ENCODE measurements at regions not wholly inside any gene's neighbourhood (a gene's known extent, or its start where the extent isn't known, plus 50 kb on each side); places are given as distances from the start of the nearest gene placed in this dataset.

DNA sequence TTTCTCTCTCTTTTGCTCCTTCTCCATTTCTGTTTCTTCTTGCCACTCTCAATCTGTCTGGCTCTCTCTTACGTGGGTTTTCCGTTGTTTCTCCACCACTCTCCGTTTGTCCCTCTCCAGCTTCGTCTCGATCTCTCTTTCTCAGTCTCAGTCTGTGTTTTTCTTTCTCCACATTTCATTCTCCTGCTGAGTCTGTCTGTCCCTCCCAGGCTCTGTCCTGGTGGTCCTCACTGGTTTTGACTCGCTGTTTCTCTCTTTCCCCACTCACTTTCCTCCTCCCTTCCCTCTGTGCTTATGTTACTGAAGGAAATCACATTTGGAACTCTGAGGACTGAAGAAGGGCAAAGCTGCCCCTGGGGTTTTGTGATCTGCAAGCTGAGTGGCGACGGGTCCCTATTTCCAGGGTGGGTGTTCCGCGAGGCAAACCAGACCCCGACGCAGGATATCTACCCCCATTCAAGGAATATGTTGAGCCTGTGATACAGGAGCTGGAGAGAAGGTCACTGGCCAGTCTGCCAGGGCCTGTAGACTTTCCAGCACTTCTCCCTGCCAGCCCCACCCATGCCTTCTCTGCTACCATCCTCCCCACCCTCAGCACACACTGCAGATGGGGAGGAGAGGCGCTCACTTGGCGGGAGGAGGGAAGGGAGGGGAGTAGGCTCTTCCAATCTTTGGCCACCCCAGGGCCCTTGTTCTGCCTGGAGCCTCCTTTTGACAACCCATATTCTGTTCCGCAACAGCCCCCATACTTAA lies 102.7 kb upstream of the MAP1LC3B2 start:
- DNase-seq (ENCODE audit: low spot score): no peak

DNA sequence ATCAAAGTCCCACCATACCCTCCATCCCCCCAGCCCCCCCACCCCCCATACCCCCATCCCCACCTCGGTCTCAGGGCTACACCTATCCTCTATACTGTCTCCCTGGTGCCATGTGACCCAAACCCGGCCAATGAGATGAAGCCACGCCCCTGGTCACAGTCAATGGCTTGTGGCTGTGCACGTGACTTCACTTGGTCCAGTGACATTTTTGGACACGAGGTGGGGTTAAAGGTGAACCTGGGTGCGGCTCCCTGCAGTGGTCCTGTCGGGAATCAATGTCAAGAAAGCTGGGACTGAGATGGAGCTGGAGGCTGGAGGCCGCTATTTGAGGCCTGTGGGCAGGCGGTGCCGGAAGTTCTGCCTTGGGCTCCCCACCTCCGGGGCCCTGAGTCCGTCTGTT lies 100.7 kb upstream of the MAP1LC3B2 start:
- DNase-seq (ENCODE audit: low spot score): no peak

DNA sequence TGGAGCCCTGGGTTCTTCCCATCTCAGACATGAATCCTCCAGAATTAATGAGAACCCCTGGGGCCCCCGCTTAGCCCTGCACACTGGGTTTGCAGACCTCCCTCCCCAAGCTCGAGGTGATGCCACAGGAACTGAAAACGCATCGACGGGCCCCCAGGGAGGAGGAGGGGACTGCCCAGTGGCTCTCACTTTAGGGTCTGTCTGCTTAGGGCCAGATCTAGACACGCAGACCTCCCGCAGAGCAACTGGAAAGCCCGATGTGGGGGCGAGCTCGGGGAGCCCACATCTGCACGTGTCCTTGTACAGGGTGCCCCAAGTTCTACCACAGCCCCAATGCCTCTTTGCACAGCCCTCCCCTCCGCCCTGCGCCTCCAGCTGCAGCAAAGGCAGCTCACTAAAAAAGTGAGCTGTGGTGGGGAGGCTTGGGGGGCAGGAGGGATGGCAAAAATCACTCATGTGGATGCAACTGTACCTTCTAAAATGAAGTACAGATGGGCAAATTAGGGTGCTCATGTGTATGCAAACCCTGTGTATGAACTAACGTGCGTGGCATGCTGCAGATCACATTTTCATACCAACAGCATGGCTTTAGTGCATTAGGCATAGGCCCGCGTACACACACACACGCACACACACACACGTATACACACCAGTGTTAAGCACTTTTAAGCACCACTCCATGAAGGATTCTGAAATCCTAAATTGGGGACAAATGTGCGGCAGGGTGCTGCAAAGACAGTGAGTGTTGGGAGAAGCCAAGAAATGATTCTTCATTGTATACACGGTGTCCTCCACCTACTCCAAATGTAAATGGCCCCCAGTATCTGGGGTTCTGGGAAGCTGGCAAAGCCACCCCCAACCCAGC lies 99.9 kb upstream of the MAP1LC3B2 start:
- no peak for DNase-seq (ENCODE audit: low spot score)

DNA sequence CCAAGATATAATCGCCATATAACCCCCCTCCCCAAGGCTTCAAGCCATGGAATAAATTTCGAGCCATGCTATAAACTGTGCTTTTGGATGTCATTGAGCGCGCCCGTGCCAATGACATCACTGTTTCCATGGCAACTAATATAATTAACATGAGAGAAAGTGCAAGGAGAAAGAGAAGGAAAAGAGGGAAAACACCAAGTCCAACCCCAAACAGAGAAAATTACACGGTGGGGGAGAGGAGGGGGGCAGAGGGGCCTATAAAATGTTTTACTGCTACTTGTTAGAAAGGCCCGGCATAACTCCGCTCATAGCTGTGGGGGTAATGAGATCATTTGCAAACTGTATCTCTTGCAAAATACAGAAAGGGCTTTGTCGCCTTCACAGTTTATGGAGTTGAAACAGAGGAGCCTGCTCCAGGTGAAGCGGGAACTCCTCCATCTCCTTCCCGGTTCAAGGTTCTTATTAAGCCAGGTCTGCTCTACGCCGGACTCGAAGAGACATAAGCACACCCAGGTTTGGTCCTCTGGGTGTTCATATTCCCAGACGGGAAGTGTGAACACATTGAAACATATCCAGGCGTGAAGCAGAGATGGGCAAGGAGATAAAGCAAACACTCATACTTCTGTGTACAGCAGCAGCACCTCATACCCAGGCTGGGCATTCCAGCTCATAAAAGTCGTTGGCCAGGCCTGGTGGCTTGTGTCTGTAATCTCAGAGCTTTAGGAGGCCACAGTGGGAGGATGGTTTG lies 99.1 kb upstream of the MAP1LC3B2 start:
- no peak for DNase-seq (ENCODE audit: low spot score)

DNA sequence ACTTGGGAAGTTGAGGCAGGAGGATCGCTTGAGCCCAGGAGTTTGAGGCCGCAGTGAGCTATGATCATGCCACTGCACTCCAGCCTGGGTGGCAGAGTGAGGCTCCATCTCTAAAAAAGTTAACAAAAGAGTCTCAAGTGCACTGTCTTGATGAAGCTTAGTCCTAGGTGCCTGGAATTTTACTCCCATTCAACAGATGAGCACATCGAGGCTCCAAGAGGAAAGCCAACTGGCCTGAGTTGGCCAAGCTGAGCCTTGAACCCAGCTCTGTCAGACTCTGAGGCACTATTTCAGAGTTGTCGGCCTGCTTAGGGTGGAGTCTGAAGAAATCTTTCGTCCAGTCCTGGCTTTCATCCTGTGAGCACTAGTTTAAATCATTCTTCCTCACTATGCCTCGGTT lies 98.1 kb upstream of the MAP1LC3B2 start:
- no peak for DNase-seq (ENCODE audit: low spot score)

DNA sequence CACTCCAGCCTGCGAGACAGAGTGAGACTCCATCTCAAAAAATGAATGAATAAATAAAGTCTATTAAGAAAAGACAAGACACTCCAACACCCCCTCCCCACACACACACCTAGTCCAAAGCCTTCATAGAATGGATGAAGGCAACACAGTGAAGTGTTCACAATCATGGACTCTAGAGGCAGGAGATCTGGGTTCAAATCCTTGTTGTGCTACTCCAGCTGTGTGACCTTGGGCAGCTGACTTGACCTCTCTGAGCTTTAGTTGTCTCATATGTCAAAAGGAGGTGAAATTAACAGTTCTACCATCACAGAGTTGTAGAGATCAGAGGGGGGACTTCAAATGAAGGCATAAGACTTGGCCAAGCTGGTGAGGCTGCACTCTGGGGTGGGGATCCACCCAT lies 95.8 kb upstream of the MAP1LC3B2 start:
- no peak for DNase-seq (ENCODE audit: low spot score)

DNA sequence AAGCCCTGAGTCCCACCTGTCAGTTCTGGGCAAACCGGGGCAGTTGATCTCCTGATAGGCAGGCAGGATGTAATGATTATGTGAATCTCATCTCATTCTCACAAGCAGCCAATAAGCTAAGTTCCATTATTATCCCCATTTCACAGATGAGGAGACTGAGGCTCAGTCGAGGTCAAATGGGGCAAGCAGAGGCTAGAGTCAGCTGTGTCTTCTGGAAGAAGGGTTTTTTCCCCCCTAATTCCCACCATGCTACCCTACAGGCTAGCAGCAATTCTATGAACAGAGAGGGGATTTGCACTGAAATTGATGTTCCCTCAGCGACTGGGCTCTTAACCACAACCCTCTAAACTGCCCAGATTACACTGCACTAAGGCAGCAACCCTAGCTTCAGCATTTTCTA lies 93.8 kb upstream of the MAP1LC3B2 start:
- no peak for DNase-seq (ENCODE audit: low spot score)

DNA sequence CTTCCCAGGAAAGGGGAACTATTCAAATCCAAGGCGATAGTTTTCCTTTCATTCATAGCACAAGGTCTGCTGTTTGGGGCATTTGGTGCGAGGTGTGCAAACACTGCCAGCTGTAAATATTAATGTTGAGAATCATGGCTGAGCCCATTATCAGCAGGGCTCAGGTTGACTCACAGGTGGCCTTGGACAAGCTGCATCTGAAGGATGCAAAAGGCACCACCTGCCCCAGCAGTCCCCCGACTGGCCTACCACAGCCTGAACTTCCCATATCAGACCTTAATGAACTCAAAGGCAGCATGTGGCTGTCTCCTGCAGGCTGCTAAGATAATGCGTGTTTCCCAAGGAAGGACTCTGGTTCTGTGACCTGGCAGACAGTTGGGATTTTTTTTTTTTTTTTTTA lies 93.3 kb upstream of the MAP1LC3B2 start:
- no peak for DNase-seq (ENCODE audit: low spot score)

DNA sequence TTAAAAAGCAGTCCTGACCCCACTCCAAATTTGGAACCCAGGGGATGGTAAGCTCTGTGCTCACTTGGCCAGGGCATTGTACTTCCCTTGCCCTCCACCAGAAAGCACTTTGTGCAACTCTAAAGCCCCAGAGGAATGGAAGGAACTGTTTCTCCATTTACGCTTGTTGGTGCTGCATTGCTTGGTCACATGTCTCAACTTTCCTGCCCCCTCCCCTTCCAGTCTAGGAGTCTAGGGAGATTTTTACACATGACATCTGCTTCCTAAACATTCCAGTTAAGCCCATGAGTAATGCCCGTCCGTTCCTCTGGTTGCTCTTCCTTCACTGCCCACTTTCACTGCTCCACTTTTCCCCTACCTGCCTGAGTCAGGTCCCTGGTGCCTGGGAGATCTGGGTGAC lies 92.6 kb upstream of the MAP1LC3B2 start:
- no peak for DNase-seq (ENCODE audit: low spot score)

DNA sequence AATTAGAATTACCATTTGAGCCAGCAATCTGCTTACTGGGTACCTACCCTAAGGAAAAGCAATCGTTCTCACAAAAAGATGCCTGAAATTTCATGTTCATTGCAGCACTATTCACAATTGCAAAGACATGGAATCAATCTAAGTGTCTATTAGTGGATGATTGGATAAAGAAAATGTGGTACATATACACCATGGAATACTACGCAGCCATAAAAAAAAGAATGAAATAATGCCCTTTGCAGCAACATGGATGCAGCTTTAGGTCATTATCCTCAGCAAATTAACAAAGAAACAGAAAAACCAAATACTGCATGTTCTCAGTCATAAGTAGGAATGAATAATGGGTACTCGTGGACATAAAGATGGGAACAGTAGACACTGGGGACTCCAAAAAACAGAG lies 89.8 kb upstream of the MAP1LC3B2 start:
- no peak for DNase-seq (ENCODE audit: low spot score)

DNA sequence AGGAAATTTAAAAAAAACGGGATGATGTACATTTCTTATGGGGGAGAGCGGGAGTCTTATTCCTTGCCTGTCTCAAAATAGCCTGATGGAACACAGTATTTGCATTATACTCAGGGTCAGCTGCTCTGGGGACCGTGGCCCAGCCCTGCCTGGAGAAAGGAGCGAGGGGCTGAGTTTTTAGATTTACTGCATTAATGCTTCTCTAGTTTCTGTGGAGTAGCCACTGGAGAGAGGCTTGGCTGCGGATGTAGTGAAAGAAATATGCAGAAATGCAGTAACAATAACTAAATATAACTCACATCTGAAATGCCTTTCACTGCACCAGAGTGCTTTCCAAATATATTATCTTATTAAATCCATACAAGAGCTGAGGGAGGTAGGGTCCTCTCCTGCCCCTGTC lies 87.6 kb upstream of the MAP1LC3B2 start:
- no peak for DNase-seq (ENCODE audit: low spot score)

DNA sequence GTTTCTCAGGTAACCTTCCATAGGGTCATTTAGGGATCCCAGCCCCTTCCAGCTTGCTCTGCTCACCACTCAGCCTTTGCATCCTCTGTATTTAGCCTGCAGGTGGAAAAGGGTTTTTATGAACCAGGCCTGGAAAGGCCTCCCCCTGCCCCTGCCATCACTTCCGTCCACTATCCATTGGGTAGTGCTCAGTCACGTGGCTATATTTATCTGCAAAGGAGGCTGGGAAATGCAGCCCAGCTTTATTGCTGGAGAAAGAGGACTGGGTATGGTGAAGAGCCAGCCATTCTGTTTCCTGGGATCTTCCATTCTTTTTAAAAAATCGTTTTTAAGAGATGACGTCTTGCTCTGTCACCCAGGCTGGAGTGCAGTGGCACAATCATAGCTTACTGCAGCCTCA lies 87.0 kb upstream of the MAP1LC3B2 start:
- DNase-seq (ENCODE audit: low spot score): no peak

DNA sequence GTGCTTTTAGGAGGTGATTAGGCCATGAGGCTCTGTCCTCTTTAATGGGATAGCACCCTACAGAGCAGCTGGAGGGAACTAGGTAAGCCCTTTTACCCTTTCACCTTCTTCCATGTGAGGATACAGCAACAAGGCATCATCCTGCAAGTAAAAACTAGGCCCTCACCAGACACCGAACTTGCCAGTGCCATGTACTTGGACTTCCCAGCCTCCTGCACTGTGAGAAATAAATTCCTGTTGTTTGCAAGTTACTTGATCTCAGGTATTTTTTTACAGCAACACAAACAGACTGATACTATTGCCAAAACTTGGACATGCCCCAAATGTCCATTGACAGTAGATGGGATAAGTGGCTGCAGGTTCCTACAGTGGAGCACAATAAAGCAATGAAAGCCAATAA lies 85.8 kb upstream of the MAP1LC3B2 start:
- DNase-seq (ENCODE audit: low spot score): no peak

DNA sequence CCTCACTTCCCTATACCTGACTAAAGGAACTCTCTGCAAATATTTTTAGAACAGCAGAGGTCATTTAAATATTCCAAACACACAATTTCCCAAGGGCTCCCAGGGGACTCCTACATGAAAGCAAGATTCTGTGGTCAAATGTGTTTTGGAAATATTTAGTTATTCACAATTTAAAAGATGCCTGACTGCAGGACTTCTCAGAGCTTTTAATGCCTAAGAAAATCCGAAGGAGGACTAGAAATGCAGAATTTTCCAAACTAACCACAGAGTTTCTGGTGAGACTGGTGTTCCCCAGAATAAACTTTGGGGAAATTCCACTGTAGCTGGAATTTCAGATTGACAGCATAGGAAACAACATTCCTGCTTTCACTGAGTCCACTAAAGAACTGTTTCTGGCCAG lies 84.8 kb upstream of the MAP1LC3B2 start:
- no peak for DNase-seq (ENCODE audit: low spot score)

DNA sequence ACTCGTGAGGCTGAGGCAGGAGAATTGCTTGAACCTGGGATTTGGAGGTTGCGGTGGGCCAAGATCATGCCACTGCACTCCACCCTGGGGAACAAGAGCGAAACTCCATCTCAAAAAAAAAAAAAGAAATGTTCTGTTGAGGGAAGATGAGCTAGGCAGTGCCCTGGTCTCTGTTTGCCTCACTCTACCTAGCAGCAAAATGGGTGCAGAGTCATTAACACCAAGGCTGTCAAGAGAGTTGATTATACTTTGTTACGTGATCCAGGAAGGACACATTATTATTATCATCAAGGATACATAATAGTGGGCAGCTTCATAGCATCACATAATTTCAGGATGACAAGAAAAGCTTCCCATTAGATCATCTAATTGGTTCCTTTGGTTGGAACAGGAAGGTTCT lies 84.3 kb upstream of the MAP1LC3B2 start:
- no peak for DNase-seq (ENCODE audit: low spot score)

DNA sequence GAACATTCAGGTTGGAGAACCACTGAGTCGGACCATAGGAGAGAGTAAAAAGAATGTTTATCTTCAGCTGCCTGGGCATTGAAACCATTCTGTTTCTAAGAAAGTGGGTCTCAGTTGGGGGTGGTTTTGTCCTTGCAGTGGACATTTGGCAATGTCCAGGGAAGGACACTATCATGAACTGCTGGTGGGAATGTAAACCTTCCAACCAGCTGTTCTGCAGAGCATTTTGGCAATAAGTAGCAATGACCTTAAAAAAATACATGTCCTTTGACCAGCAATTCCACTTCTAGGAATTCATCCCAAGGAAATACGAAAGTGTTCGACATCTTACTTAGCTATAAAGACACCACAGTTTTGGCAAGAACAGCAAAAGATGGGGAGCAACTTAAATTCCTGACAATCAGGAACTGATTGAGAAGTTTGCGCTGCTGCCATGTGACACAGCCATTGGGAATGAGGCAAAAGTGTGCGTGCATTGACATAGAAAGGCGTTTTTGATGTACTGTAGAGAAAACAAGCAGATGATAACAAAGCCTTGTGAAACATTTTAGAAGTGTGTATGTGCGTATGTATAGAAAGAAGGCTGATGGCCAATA lies 82.9 kb upstream of the MAP1LC3B2 start:
- no peak for DNase-seq (ENCODE audit: low spot score)

DNA sequence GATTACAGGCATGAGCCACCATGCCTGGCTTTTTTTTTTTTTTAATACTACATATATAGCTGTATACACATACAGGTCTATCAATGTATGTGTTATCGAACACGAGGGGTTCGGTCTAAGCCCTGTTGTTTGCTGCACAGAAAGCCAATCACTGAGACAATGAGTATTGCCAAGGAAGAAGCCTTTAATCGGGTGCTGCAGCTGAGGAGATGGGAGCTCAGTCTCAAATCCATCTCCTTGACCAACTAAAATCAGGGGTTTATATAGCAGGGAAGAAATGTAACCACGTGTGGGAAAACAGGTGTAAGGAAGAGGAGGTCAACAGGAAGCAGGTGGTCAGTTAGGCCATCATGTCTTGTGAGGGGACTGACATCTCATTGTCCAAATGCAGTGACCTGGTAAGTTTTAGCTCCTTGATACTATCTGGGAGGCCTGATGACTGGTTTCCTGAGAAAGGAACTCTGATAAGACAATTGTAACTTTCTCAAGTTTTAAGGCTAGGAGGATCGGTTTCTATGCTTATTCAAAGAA lies 80.9 kb upstream of the MAP1LC3B2 start:
- no peak for DNase-seq (ENCODE audit: low spot score)

DNA sequence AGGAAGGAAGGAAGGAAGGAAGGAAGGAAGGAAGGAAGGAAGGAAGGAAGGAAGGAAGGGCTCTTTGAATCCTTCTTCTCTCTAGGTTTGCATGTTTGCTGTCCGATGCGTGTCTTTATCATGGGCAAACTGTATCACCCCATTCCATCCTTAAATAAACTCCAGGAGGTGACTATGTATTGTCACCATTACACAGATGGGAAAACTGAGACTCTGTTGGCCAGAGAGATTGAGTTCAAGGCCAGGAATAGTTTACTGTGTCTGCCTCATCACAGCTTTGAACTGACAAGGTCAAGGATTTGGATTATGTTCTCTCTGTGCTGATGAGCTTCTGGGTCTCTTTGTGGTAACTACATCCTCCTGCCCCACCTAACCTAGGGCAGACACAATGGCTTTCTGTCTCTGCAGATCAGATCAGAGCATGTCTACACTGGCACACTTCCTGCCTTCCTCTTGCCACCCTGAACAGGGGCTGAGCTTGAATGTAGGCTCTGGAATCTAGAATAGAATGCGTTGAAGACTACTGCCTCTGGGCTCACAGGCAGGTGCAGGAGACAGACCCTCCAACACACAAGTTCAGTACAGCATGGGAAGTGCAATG lies 78.9 kb upstream of the MAP1LC3B2 start:
- DNase-seq (ENCODE audit: low spot score): no peak

DNA sequence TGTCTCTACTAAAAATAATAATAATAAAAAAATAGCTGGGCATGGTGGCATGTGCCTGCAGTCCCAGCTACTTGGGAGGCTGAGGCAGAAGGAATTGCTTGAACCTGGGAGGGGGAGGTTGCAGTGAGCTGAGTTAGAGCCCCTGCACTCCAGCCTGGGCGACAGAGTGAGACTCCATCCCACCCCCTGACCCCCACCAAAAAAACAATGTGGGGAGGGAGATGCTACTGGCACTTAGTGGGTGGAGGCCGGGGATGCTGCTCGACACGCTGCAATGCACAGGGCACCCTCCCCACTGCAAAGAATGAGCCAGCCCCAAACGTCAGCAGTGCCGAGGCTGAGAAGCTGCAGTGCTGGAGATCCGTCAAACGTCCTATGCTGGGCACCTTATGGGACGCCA lies 77.5 kb upstream of the MAP1LC3B2 start:
- no peak for DNase-seq (ENCODE audit: low spot score)

DNA sequence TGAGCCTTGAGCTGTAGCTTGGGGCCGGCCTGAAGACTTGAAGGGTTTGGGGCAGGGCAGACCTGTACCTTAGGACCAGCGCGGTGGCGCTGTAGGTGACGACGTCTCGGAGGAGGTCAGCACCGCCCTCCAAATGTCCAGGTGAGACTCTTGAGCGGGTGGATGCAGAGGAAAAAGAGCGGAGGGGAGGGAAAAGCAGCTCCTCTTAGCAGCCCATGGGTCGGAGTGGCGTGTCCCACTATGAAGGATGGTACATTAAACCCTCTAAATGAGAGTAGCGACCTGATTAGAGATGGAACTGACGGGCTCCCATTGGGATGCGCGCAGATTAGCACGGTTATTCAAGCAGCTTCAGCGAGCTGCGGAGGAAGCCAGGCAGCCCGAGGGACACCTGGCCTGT lies 77.0 kb upstream of the MAP1LC3B2 start:
- DNase-seq (ENCODE audit: low spot score): no peak

DNA sequence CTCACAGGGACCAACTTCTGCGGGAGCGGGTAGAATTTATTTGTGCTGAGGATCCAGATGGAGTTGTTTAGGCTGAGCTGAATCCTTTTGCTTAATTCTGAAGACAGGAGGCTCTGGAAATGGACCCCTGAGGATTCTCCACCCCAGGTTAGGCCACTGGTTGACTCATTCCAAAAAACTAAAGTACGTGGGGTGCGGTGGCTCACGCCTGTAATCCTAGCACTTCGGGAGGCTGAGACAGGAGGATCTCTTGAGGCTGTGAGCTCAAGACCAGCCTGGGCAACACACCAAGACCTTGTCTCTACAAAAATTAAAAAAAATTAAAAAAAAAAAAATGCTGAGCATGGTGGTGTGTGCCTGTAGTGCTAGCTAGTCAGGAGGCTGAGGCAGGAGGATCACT lies 76.3 kb upstream of the MAP1LC3B2 start:
- DNase-seq (ENCODE audit: low spot score): no peak
